ACC112 (cell line): ENCODE measurements at regions not wholly inside any gene's neighbourhood (a gene's known extent, or its start where the extent isn't known, plus 50 kb on each side); places are given as distances from the start of the nearest gene placed in this dataset.

Experiments
- H2AFZ ChIP-seq: fragments of 200-600 bp; sonication (generic); one replicate; pipeline ENCODE4 v1.6.0; 2017; ENCODE audit warnings: antibody characterized with exemption, low read length; ENCODE audit not compliant: unreplicated experiment
- H3K27ac ChIP-seq: fragments of 200-600 bp; sonication (generic); 2 replicates; pipeline ENCODE4 v1.5.1; 2014; ENCODE audit warnings: low read depth, mild to moderate bottlenecking, antibody characterized with exemption, low read length, moderate library complexity
- H3K27me3 ChIP-seq: fragments of 200-600 bp; sonication (generic); 2 replicates; pipeline ENCODE4 v1.6.1; 2014; ENCODE audit warnings: mild to moderate bottlenecking, antibody characterized with exemption, low read length, moderate library complexity, mixed read lengths; ENCODE audit not compliant: insufficient read depth
- H3K36me3 ChIP-seq: fragments of 200-600 bp; sonication (generic); 2 replicates; pipeline ENCODE4 v1.6.1; 2016; ENCODE audit warnings: mild to moderate bottlenecking, antibody characterized with exemption, low read length, moderate library complexity, mixed read lengths; ENCODE audit not compliant: insufficient read depth
- H3K4me1 ChIP-seq: fragments of 200-600 bp; sonication (generic); one replicate; pipeline ENCODE4 v1.6.1; 2016; ENCODE audit warnings: low read length, mixed read lengths; ENCODE audit not compliant: insufficient read depth, unreplicated experiment, control insufficient read depth
- H3K4me3 ChIP-seq: fragments of 200-600 bp; sonication (generic); 2 replicates; pipeline ENCODE4 v1.5.1; 2014; ENCODE audit warnings: mild to moderate bottlenecking, low read depth, low read length
- H3K79me2 ChIP-seq: fragments of 200-600 bp; sonication (generic); one replicate; pipeline ENCODE4 v1.6.0; 2016; ENCODE audit warnings: low read length; ENCODE audit not compliant: control insufficient read depth, unreplicated experiment, insufficient read depth

- Histone ChIP-seq H3K27me3 (no peaks in the 10 kb centered on the region), H3K36me3 (no peaks in the 10 kb centered on the region), H3K4me3 (no peak overlapping the region), H3K4me1 (peaks cover 23% of the 10 kb centered on the region), H3K79me2 (no peaks in the 10 kb centered on the region), H3K27ac (no peak overlapping the region), H2AFZ (no peak overlapping the region)
Observed at GRCh38 chr6:82038631-82039030, 208.9 kb downstream of the IBTK start.

- Histone ChIP-seq H3K79me2 (no peaks in the 10 kb centered on the region), H3K27ac (no peak overlapping the region), H3K4me3 (no peak overlapping the region), H2AFZ (no peak overlapping the region), H3K4me1 (peaks cover 24% of the 10 kb centered on the region), H3K36me3 (no peaks in the 10 kb centered on the region), H3K27me3 (no peaks in the 10 kb centered on the region)
Observed at GRCh38 chr6:82035526-82035925, 212.0 kb downstream of the IBTK start.

DNA sequence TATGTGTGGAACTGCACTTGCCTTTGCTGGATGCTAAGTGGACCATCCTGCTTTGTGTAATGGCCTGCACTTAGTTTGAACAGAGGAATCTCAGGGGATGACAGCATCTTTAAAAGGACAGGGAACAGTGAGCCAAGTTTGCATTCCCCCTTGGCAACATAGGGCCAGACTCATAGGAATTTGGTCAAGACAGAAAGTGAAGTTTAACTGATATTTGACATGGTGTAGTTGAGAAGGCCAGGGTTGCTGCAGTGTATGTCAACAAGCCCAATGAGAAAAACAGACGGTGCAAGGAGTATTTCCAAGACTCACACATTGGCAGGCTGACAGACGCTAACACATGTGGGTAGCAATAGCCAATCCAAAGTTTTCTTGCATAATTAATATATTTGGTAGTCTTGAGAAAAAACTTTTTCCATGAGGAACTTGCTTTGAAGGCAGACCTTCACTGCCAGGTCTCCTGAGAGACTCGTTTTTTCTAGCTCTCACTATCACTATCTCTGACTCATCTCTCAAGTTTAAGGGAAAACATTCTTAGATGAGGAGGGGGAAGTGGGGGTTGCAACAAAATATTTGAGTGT is 213.8 kb downstream of the IBTK start:
- no peaks in the 10 kb centered on the region for H3K27me3 ChIP-seq
- H3K79me2 ChIP-seq = no peaks in the 10 kb centered on the region
- peak overlapping the region; percentile 51 for H3K27ac ChIP-seq
- peak overlapping the region; percentile 56 for H2AFZ ChIP-seq
- H3K4me1 ChIP-seq = peaks cover 17% of the 10 kb centered on the region
- H3K36me3 ChIP-seq = no peaks in the 10 kb centered on the region
- no peak overlapping the region for H3K4me3 ChIP-seq

- Histone ChIP-seq H3K36me3 (no peaks in the 10 kb centered on the region), H3K27me3 (no peaks in the 10 kb centered on the region), H2AFZ (no peak overlapping the region), H3K27ac (no peak overlapping the region), H3K4me3 (no peak overlapping the region), H3K4me1 (peaks cover 17% of the 10 kb centered on the region), H3K79me2 (no peaks in the 10 kb centered on the region)
Observed at GRCh38 chr6:82032444-82032843, 215.1 kb downstream of the IBTK start.

DNA sequence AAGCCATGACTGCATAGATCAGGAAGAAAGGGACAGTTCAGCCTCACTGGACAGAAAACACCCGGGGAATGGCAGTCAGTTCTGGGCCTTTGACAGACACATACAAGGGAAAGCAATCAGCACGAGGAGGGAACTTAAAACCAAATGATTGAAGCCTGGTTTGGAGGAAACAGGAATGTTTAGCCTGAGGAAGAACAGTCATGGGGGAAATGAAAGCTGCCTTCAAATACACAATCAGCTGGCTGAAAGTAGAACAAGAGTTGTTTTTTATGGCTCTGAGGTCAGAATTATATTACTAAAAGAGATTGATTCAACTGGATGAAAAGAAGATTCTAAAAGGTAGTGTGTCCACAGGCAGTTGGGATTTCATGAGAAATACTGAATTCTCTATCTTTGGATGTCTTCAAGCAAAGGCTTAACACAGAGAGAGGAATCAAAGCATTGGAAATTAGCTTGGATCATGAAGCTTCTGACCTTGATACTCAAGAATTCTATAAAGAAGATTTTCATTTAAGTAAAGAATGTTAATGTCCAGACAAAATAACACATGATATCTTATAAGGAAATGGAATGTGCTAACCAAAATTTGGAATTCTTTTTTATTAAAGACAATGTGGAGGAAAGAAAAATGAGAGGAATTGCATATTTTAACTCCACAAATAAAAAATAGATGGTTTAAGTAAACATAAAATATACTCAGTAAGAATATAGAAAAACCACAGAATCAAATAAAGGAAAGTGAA is 216.6 kb downstream of the IBTK start:
- no peaks in the 10 kb centered on the region for H3K36me3 ChIP-seq
- H3K4me1 ChIP-seq = peaks cover 20% of the 10 kb centered on the region
- no peak overlapping the region for H3K27ac ChIP-seq
- H3K4me3 ChIP-seq = no peak overlapping the region
- no peaks in the 10 kb centered on the region for H3K79me2 ChIP-seq
- no peaks in the 10 kb centered on the region for H3K27me3 ChIP-seq
- H2AFZ ChIP-seq = peak overlapping the region; percentile 34

DNA sequence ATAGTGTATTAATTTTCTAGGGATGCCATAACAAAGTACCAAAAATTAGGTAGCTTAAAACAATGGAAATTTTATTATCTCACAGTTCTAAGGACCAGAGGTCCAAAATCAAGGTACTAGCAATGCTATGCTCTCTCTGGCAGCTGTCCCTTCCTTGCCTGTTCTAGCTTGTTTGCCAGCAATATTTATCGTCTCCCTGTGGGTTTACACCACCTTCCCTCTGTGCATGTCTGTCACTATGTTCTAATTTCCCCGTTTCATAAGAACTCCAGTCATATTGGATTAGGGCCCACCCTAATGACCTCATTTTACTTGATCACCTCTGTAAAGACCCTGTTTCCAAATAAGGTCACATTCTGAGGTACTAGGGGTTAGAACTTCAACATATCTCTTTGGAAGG is 217.2 kb downstream of the IBTK start:
- no peak overlapping the region for H3K4me3 ChIP-seq
- H3K36me3 ChIP-seq = no peaks in the 10 kb centered on the region
- no peaks in the 10 kb centered on the region for H3K27me3 ChIP-seq
- no peak overlapping the region for H3K27ac ChIP-seq
- peak overlapping the region; percentile 34 for H2AFZ ChIP-seq
- H3K4me1 ChIP-seq = peaks cover 24% of the 10 kb centered on the region
- H3K79me2 ChIP-seq = no peaks in the 10 kb centered on the region

- Histone ChIP-seq H3K36me3 (no peaks in the 10 kb centered on the region), H3K27me3 (no peaks in the 10 kb centered on the region), H2AFZ (no peak overlapping the region), H3K4me3 (no peak overlapping the region), H3K79me2 (no peaks in the 10 kb centered on the region), H3K27ac (no peak overlapping the region), H3K4me1 (peaks cover 41% of the 10 kb centered on the region)
Observed at GRCh38 chr6:82025271-82025670, 222.3 kb downstream of the IBTK start.

DNA sequence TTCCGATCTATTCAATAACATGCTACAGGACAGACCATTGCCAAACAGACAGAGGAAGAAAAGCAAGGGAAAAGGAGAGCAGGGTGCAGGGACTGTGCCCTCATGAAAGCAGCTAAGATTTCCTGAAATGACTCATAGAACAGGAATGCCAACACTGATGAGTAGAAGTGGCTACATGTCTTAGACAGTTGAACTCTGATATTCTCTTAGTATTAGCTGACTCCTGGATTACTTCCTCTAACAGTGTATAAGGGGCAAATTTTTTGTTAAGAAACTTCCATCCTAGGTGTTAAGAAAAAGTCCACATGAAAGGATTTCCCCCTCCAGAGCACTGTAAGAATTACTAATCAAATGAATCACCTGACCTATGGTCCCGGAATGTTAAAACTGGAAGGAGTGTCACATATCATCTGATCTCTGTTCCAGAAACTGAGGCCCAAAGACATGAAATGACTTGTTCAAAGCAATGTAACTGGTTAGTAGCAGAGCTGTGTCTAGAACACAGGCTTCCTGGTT is 224.9 kb downstream of the IBTK start:
- no peaks in the 10 kb centered on the region for H3K36me3 ChIP-seq
- H3K79me2 ChIP-seq = no peaks in the 10 kb centered on the region
- H3K4me3 ChIP-seq = no peak overlapping the region
- H3K27me3 ChIP-seq = no peaks in the 10 kb centered on the region
- peak overlapping the region; percentile 86 for H3K27ac ChIP-seq
- H3K4me1 ChIP-seq = peaks cover 58% of the 10 kb centered on the region
- peak overlapping the region; percentile 1 for H2AFZ ChIP-seq

DNA sequence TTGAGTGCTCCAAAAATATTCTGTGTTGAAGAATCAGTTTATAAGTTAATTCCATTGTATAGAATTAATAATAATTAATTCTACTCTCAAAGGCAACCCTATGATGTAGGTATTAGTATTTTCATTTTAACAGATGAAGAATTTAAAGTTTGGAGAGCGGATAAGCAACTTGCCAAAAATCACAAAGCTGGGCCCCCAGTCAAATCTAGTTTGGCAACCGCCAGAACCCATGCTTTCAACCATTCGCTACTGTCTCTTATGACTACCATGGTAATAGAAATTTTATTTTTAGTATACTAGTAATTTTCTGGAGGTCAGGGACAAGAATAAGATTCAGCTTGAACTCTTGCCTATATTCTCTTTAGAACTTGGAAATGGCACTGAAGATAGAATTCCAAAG is 229.8 kb downstream of the IBTK start:
- Histone ChIP-seq H3K79me2 (no peaks in the 10 kb centered on the region), H3K36me3 (no peaks in the 10 kb centered on the region), H3K27ac (peak overlapping the region; percentile 100), H3K4me1 (peaks cover 85% of the 10 kb centered on the region), H3K4me3 (peak overlapping the region; percentile 30; the same call in 1 of the 2 replicates), H3K27me3 (no peaks in the 10 kb centered on the region), H2AFZ (no peak overlapping the region)

DNA sequence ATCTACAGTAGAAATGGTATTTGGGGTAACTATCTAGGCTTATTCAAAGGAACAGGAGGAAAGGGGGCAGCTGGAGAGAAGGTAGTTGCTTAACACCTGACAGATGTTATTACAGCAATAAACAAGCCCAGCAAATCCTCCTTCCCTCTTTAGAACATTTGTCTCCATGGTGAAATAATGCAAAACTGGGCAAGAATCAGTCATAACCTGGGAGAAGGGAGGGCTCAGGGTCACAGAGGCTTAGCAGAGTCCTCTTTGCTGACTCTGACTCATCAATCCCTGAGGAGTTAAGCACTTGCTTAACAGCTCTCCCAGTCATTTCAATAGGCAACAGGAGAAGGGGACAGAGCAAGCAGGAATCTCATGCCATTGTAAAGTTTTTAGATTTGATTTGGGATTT is 230.3 kb downstream of the IBTK start:
- no peak overlapping the region for H2AFZ ChIP-seq
- H3K4me3 ChIP-seq = peak overlapping the region; percentile 41
- no peaks in the 10 kb centered on the region for H3K27me3 ChIP-seq
- peak overlapping the region; percentile 100 for H3K27ac ChIP-seq
- H3K4me1 ChIP-seq = peaks cover 85% of the 10 kb centered on the region
- H3K79me2 ChIP-seq = no peaks in the 10 kb centered on the region
- H3K36me3 ChIP-seq = no peaks in the 10 kb centered on the region

GRCh38 chr6:82015526-82015925 is 232.0 kb downstream of the IBTK start:
- H3K27ac ChIP-seq = peak overlapping the region; percentile 100
- no peaks in the 10 kb centered on the region for H3K79me2 ChIP-seq
- H3K36me3 ChIP-seq = peaks cover 4% of the 10 kb centered on the region; the same call in 1 of the 2 replicates
- peaks cover 80% of the 10 kb centered on the region for H3K4me1 ChIP-seq
- H2AFZ ChIP-seq = peak overlapping the region; percentile 9
- H3K27me3 ChIP-seq = no peaks in the 10 kb centered on the region
- H3K4me3 ChIP-seq = no peak overlapping the region
